ENCODE measurements at regions not wholly inside any gene's neighbourhood (a gene's known extent, or its start where the extent isn't known, plus 50 kb on each side); places are given as distances from the start of the nearest gene placed in this dataset.
"Not testable (repeated sequence)": the region's sequence is repeated elsewhere in the genome, so short reads cannot be mapped to it uniquely, and the experiment has no call there.

- DNase-seq (ENCODE audit: low read depth, low spot score), result no peak
Observed at GRCh38 chr5:2105141-2105540, 222.4 kb upstream of the IRX4 start.

- DNase-seq (ENCODE audit: low read depth, low spot score), result no peak
Observed at GRCh38 chr5:2103940-2104339, 221.2 kb upstream of the IRX4 start.

GRCh38 chr5:2102819-2103776, 220.4 kb upstream of the IRX4 start:
- DNase-seq (ENCODE audit: low read depth, low spot score), result no peak

- DNase-seq (ENCODE audit: low read depth, low spot score), result no peak
Observed at GRCh38 chr5:2101685-2102084, 219.0 kb upstream of the IRX4 start.

GRCh38 chr5:2096887-2097505, 214.3 kb upstream of the IRX4 start:
- DNase-seq (ENCODE audit: low read depth, low spot score), result no peak

GRCh38 chr5:2095011-2095410, 212.3 kb upstream of the IRX4 start:
- DNase-seq (ENCODE audit: low read depth, low spot score), result no peak

- DNase-seq (ENCODE audit: low read depth, low spot score), result no peak
Observed at GRCh38 chr5:2094616-2094995, 211.9 kb upstream of the IRX4 start.

- DNase-seq (ENCODE audit: low read depth, low spot score), result no peak
Observed at GRCh38 chr5:2093859-2094615, 211.3 kb upstream of the IRX4 start.

GRCh38 chr5:2091921-2092320, 209.2 kb upstream of the IRX4 start:
- DNase-seq (ENCODE audit: low read depth, low spot score), result no peak

GRCh38 chr5:2087980-2088379, 205.3 kb upstream of the IRX4 start:
- DNase-seq (ENCODE audit: low read depth, low spot score), result no peak

- DNase-seq (ENCODE audit: low read depth, low spot score), result no peak
Observed at GRCh38 chr5:2075365-2075764, 192.6 kb upstream of the IRX4 start.

- DNase-seq (ENCODE audit: low read depth, low spot score), result no peak
Observed at GRCh38 chr5:2071562-2071961, 188.8 kb upstream of the IRX4 start.

- not testable (repeated sequence) for DNase-seq (ENCODE audit: low read depth, low spot score)
Observed at GRCh38 chr5:2070787-2071186, 188.1 kb upstream of the IRX4 start.

GRCh38 chr5:2068531-2068930, 185.8 kb upstream of the IRX4 start:
- no peak for DNase-seq (ENCODE audit: low read depth, low spot score)

- no peak for DNase-seq (ENCODE audit: low read depth, low spot score)
Observed at GRCh38 chr5:2066373-2066772, 183.6 kb upstream of the IRX4 start.

GRCh38 chr5:2063380-2063779, 180.7 kb upstream of the IRX4 start:
- not testable (repeated sequence) for DNase-seq (ENCODE audit: low read depth, low spot score)

- DNase-seq (ENCODE audit: low read depth, low spot score), result no peak
Observed at GRCh38 chr5:2052687-2053086, 170.0 kb upstream of the IRX4 start.

- DNase-seq (ENCODE audit: low read depth, low spot score), result no peak
Observed at GRCh38 chr5:2049876-2050275, 167.2 kb upstream of the IRX4 start.

GRCh38 chr5:2048664-2049063, 165.9 kb upstream of the IRX4 start:
- DNase-seq (ENCODE audit: low read depth, low spot score), result no peak

- DNase-seq (ENCODE audit: low read depth, low spot score), result no peak
Observed at GRCh38 chr5:2047341-2047927, 164.7 kb upstream of the IRX4 start.

- no peak for DNase-seq (ENCODE audit: low read depth, low spot score)
Observed at GRCh38 chr5:2044041-2044440, 161.3 kb upstream of the IRX4 start.

GRCh38 chr5:2039180-2039531, 156.4 kb upstream of the IRX4 start:
- DNase-seq (ENCODE audit: low read depth, low spot score), result no peak
